ENCODE measurements at regions not wholly inside any gene's neighbourhood (a gene's known extent, or its start where the extent isn't known, plus 50 kb on each side); places are given as distances from the start of the nearest gene placed in this dataset.

DNA sequence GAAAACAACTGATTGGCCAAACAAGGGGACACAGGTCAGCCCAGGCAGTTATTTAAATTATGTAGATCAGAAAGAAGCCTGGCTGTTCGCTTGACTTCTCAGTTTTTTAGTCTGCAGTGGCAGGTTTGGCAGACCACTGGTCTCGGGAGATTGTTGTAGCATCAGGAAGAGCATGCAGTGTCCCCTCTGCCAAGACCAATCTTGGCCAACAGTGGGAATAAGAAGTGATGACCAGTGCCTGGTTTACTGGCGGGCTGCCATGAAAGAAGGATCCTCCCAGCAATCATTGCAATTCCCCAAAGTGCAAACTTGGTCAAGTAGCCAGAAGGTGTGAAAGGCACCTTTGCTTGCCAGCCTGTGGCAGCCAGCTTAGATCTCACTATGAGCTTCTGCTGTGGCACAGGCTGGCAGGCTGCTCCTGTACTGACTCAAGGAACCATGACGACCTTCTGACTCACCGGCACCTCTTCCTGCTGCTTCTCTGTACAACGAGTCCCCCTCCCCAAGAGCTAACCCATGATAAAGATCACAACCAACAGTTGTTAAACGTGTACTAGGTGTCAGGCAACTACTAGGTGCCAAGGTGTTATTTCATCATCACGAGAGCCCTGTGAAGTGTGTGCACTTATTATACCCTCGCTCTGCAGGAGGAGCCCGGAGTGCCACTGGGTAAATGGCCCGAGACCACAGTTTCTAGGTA, 76.8 kb upstream of the DUSP22 start:
- H3K9me3 Mint-ChIP-seq, result no peaks in the 10 kb centered on the region
- no peaks in the 10 kb centered on the region for H3K27me3 Mint-ChIP-seq
- H3K27ac Mint-ChIP-seq, result peak overlapping the region; percentile 20
- no peaks in the 10 kb centered on the region for H3K36me3 Mint-ChIP-seq
- no peak overlapping the region for H3K4me3 Mint-ChIP-seq
- peaks cover 21% of the 10 kb centered on the region for H3K4me1 Mint-ChIP-seq

DNA sequence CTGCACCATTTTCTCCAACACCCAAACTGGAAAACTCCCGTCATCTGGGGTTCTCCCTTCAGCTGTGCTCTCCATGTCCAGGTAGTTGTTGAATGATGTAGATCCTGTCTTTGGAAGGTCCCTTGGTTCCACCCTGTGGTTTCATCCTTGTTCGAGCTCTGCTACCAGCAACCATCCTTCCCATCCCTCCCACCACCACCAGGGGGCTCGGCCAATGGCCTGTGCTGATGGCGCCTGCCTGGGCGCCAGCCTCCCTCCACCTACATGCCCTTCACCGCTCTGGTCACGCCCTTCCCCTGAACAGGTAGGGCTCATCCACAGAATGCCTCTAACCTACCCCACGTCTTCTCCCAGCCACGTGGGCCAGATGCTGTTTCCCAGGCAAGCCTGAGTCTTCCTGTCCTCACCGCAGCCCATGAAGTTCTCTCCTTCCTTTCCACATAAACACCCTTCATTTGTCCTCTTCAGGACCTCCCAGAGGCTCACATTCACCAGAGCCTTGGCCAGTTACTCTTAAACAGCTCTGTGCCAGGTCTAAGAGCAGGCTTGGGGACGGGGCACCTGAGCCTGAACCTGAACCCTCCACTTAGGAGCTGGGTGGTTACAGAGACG, 75.1 kb upstream of the DUSP22 start:
- no peak overlapping the region for H3K4me3 Mint-ChIP-seq
- H3K27me3 Mint-ChIP-seq, result no peaks in the 10 kb centered on the region
- H3K9me3 Mint-ChIP-seq, result no peaks in the 10 kb centered on the region
- peaks cover 33% of the 10 kb centered on the region for H3K4me1 Mint-ChIP-seq
- peak overlapping the region; percentile 52 for H3K27ac Mint-ChIP-seq
- no peaks in the 10 kb centered on the region for H3K36me3 Mint-ChIP-seq

DNA sequence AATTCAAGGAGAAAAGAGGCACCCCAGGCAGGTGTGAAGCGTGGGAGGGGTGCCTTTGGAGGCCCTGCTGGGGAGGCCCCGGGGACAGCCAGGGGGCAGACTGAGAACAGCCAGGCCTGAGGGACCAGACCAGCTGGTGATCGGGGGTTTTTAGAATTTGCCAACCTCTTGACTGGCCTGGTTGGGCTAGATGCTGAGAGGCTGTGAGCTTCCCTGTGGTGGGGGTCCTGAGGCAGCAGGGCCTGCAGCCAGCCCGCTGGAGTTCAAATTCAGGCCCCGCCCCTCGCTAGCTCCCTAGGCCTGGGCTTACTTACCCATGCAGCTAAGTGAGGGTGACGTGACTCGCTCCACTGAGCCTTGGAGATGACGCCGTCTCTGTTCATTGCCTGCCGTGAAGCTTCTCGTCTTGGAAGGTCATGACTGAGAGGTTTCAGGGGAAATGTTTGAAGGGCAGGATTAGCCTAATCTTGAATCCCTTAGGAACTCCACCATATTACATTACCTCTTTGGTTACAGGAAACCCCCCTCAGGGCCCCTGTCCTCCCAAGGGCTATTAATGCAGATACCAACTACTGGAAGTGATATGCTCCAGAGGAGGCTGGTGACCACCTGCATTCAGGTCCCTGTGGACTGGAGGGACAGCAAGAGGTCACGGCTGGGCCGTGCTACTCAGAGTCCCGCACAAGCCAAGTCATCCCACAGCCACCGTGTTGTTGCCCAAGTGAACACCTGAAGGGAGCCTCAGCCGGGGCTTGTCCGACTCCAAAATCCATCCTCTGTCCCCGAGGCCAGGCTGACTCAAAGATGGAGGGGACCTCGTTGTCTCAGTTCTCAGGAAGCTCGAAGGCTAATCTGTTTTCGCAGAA, 73.9 kb upstream of the DUSP22 start:
- Mint-ChIP-seq H3K27ac (no peak overlapping the region), H3K9me3 (no peaks in the 10 kb centered on the region), H3K36me3 (no peaks in the 10 kb centered on the region), H3K4me3 (no peak overlapping the region), H3K27me3 (no peaks in the 10 kb centered on the region), H3K4me1 (peaks cover 41% of the 10 kb centered on the region)

DNA sequence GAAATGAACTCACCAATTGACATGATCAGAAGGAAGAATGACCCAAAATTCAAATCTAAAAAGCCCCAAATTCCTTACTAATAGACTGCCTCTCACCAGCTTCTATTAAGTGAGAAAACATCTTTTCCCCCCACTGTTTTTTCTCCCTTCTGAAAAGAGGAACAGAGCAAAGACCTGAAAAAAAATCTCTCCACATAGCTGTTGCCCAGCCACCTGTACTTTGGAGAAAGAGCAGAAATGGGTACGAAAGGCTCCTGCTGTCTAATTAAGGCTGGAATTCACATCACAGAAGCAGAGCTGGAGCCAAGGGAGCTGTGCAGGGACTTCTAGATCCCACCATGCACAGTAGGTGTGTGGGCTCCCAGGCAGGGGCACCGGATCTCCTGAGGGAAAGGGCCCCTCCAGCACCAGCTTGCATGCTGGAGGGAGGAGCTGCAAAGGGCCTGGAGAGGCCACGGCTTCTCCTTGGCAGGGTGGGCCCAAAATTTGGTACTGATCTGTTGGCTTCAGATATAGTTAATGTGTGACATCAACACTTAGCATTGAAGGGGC, 73.2 kb upstream of the DUSP22 start:
- peaks cover 48% of the 10 kb centered on the region for H3K4me1 Mint-ChIP-seq
- no peaks in the 10 kb centered on the region for H3K36me3 Mint-ChIP-seq
- no peak overlapping the region for H3K4me3 Mint-ChIP-seq
- H3K9me3 Mint-ChIP-seq, result no peaks in the 10 kb centered on the region
- no peaks in the 10 kb centered on the region for H3K27me3 Mint-ChIP-seq
- no peak overlapping the region for H3K27ac Mint-ChIP-seq

DNA sequence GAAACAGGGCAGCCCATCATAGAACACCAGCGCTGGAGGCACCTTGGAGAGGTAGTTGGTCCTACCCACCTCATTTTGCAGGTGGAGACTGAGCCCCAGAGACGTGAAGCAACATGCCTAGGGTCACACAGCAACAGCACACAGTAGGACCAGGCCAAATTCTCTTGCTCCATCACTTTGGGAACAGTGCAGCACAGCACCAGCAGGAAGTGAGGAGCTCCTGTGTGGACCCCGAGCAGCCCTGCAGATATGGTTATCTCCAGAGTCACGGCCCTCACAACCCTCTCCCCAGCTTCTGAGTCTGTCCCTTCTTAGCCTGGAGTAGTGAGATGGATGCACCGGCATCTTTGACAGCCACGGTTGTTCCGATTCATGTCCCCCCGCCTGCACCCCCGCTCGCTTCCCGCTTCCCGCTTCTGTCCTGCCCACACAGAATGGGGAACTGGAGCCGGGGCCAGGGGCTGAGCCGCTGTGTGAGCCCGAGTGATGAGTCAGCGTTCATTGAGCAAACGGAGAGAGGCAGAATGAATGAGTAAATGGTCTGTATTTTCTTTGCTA, 72.6 kb upstream of the DUSP22 start:
- Mint-ChIP-seq H3K4me1 (peaks cover 54% of the 10 kb centered on the region), H3K9me3 (no peaks in the 10 kb centered on the region), H3K4me3 (no peak overlapping the region), H3K27ac (no peak overlapping the region), H3K27me3 (no peaks in the 10 kb centered on the region), H3K36me3 (no peaks in the 10 kb centered on the region)

- no peaks in the 10 kb centered on the region for H3K36me3 Mint-ChIP-seq
- H3K4me1 Mint-ChIP-seq, result peaks cover 56% of the 10 kb centered on the region
- no peak overlapping the region for H3K4me3 Mint-ChIP-seq
- no peaks in the 10 kb centered on the region for H3K9me3 Mint-ChIP-seq
- no peak overlapping the region for H3K27ac Mint-ChIP-seq
- H3K27me3 Mint-ChIP-seq, result no peaks in the 10 kb centered on the region
Observed at GRCh38 chr6:220312-220711, 72.0 kb upstream of the DUSP22 start.

GRCh38 chr6:220721-221475, 71.4 kb upstream of the DUSP22 start:
- H3K27me3 Mint-ChIP-seq, result no peaks in the 10 kb centered on the region
- H3K36me3 Mint-ChIP-seq, result no peaks in the 10 kb centered on the region
- no peak overlapping the region for H3K4me3 Mint-ChIP-seq
- no peak overlapping the region for H3K27ac Mint-ChIP-seq
- no peaks in the 10 kb centered on the region for H3K9me3 Mint-ChIP-seq
- H3K4me1 Mint-ChIP-seq, result peaks cover 56% of the 10 kb centered on the region

GRCh38 chr6:221531-222349, 70.5 kb upstream of the DUSP22 start:
- Mint-ChIP-seq H3K9me3 (no peaks in the 10 kb centered on the region), H3K36me3 (no peaks in the 10 kb centered on the region), H3K4me1 (peaks cover 61% of the 10 kb centered on the region), H3K4me3 (no peak overlapping the region), H3K27ac (peak overlapping the region; percentile 68), H3K27me3 (no peaks in the 10 kb centered on the region)

- Mint-ChIP-seq H3K27ac (peak overlapping the region; percentile 2), H3K4me1 (peaks cover 58% of the 10 kb centered on the region), H3K9me3 (no peaks in the 10 kb centered on the region), H3K27me3 (no peaks in the 10 kb centered on the region), H3K36me3 (no peaks in the 10 kb centered on the region), H3K4me3 (no peak overlapping the region)
Observed at GRCh38 chr6:222468-222867, 69.8 kb upstream of the DUSP22 start.

- H3K27ac Mint-ChIP-seq, result peak overlapping the region; percentile 48
Observed at GRCh38 chr6:223136-223535, 69.2 kb upstream of the DUSP22 start.

DNA sequence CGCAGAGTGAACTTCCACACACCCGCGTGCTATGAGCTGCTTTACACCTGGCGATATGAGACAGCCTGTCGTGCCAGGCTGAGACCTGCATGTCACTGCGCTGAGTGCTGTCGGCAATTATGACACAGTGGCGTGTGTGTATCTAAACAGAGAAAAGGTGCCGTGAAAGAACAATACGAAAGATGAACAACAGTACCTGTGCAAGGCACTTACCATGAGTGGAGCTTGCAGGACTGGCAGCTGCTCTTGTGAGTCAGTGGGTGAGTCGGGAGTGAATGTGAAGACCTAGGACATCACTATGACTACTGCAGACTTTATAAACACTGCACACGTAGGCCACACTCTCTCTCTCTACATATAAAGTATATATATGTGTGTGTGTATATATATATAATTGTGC, 68.5 kb upstream of the DUSP22 start:
- H3K27me3 Mint-ChIP-seq, result no peaks in the 10 kb centered on the region
- peaks cover 57% of the 10 kb centered on the region for H3K4me1 Mint-ChIP-seq
- no peaks in the 10 kb centered on the region for H3K9me3 Mint-ChIP-seq
- no peaks in the 10 kb centered on the region for H3K36me3 Mint-ChIP-seq
- no peak overlapping the region for H3K4me3 Mint-ChIP-seq
- peak overlapping the region; percentile 96 for H3K27ac Mint-ChIP-seq

More at GRCh38 chr6:223136-223535, 69.2 kb upstream of the DUSP22 start:
- Mint-ChIP-seq H3K4me1 (peaks cover 57% of the 10 kb centered on the region), H3K9me3 (no peaks in the 10 kb centered on the region), H3K4me3 (no peak overlapping the region), H3K27me3 (no peaks in the 10 kb centered on the region), H3K36me3 (no peaks in the 10 kb centered on the region)

GRCh38 chr6:224350-224749, 67.9 kb upstream of the DUSP22 start:
- Mint-ChIP-seq H3K27ac (peak overlapping the region; percentile 96), H3K27me3 (no peaks in the 10 kb centered on the region), H3K4me3 (peak overlapping the region; percentile 50), H3K9me3 (no peaks in the 10 kb centered on the region), H3K4me1 (peaks cover 57% of the 10 kb centered on the region), H3K36me3 (no peaks in the 10 kb centered on the region)

DNA sequence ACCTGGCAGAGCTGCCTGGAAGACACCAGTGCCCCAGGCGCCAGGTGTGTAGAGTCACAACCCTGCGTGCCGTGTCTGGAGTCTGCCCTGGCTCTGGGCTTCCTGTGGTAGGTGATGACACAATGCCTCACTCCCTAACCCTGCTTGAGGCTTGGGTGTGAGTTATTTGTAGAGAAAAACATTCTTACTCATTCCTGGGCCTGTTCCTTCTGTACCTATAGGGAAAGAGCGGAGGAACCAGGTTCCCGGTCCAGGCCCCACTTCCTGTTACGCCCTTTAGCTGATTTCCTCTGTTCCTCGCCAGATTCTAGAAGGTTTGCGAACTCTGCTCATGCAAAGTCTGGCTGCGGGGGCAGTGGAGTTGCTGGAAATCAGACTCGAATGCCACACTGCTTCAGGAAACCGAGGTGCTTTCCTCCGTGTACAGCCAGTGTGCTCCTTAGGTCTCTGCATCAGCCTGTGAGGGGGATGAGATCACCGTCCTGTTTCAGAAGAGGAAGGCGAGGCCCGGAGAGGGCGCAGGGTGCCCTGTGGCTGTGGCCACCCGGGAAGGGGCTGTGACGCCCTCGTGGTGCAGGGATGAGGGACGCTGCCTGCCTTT, 67.1 kb upstream of the DUSP22 start:
- H3K27me3 Mint-ChIP-seq, result no peaks in the 10 kb centered on the region
- no peaks in the 10 kb centered on the region for H3K36me3 Mint-ChIP-seq
- peaks cover 57% of the 10 kb centered on the region for H3K4me1 Mint-ChIP-seq
- H3K27ac Mint-ChIP-seq, result peak overlapping the region; percentile 96
- peak overlapping the region; percentile 50 for H3K4me3 Mint-ChIP-seq
- no peaks in the 10 kb centered on the region for H3K9me3 Mint-ChIP-seq

DNA sequence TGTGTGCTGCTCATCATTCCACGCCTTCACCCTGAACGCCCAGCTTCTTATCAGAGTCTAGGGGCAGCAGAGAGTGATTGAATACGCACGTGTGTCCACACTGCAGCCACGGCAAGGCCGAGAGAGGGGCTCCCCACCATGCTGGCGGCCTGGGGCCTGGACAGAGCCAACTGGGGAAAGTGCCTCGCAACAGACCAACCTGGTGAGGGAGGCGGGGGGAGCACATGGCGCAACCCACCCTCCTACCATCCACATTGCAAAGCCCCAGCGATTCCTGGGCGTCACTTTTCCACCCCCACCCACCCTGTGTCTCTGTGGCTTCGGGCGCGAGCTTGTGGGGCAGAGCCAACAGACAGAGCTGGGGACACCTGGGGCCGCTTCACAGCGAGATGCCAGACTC, 66.4 kb upstream of the DUSP22 start:
- H3K9me3 Mint-ChIP-seq, result no peaks in the 10 kb centered on the region
- H3K27me3 Mint-ChIP-seq, result no peaks in the 10 kb centered on the region
- H3K36me3 Mint-ChIP-seq, result no peaks in the 10 kb centered on the region
- no peak overlapping the region for H3K27ac Mint-ChIP-seq
- H3K4me3 Mint-ChIP-seq, result peak overlapping the region; percentile 50
- H3K4me1 Mint-ChIP-seq, result peaks cover 59% of the 10 kb centered on the region

Data from activated naive CD4-positive, alpha-beta T cell treated with anti-CD3 and anti-CD28 coated beads, Interleukin-2, amount 50 U/mL, for 24 hours (primary cell).